Endothelial cell of umbilical vein (primary cell): ENCODE measurements at regions not wholly inside any gene's neighbourhood (a gene's known extent, or its start where the extent isn't known, plus 50 kb on each side); places are given as distances from the start of the nearest gene placed in this dataset.

Experiments used
- BruUV-seq: library from RNA; stranded (reverse); fragments of 400-500 nt; replicated peaks from 2 replicates; lab custom pipeline; 2021; lab: Mats Ljungman, UMichigan
- CTCF ChIA-PET: fragments of 300-600, 350-600 bp; sonication (Branson Sonifier 250); formaldehyde crosslinking; loops from one replicate; lab custom pipeline; 2021; ENCODE audit warnings: antibody characterized with exemption, inconsistent platforms; lab: Charles Lee
- POLR2A ChIA-PET: fragments of 300-600, 350-600 bp; sonication (Branson Sonifier 250); formaldehyde crosslinking; loops from one replicate; lab custom pipeline; 2021; ENCODE audit warnings: antibody characterized with exemption, inconsistent platforms; lab: Charles Lee
- DNase-seq: peaks from one replicate; pipeline ENCODE4 v3.0.0-alpha.2; 2011; ENCODE audit warnings: low read depth, low spot score
- FAIRE-seq: peaks from 2 replicates; lab custom pipeline; 2011; peaks lifted over from hg19 to GRCh38; lab: Jason Lieb, UNC
- H2AFZ ChIP-seq: 2 replicates; pipeline ENCODE4 v1.6.0; 2012; ENCODE audit warnings: low read depth, low read length, control low read depth, inconsistent platforms
- H3K27ac ChIP-seq: 2 replicates; pipeline ENCODE4 v1.5.1; 2011; ENCODE audit warnings: low read depth, mild to moderate bottlenecking, control low read depth, low read length, moderate library complexity; ENCODE audit not compliant: insufficient read depth
- H3K27me3 ChIP-seq, 2 experiments: 2 replicates each; pipeline versions ENCODE4 v1.6.0 to v1.6.1; 2011; ENCODE audit warnings: low read length in 2 of 2, mixed read lengths in 1 of 2; ENCODE audit not compliant: control insufficient read depth in 2 of 2, insufficient read depth in 2 of 2
- H3K36me3 ChIP-seq, 2 experiments: 2 replicates in 1 of 2; 3 replicates in 1 of 2; pipeline ENCODE4 v1.5.1; 2011; ENCODE audit warnings: low read length in 2 of 2, mild to moderate bottlenecking in 1 of 2, moderate library complexity in 1 of 2; ENCODE audit not compliant: control insufficient read depth in 2 of 2, insufficient read depth in 2 of 2; ENCODE audit errors: extremely low read depth in 1 of 2
- H3K4me1 ChIP-seq: 3 replicates; pipeline ENCODE4 v1.5.1; 2011; ENCODE audit warnings: mild to moderate bottlenecking, low read length; ENCODE audit not compliant: control insufficient read depth, insufficient read depth; ENCODE audit errors: extremely low read depth
- H3K4me2 ChIP-seq: 2 replicates; pipeline ENCODE4 v1.6.1; 2011; ENCODE audit warnings: low read length, control low read depth, mixed read lengths; ENCODE audit not compliant: insufficient read depth
- H3K4me3 ChIP-seq, 3 experiments: fragments of 200-600 bp in 1 of 3; sonication (generic), shearing (Covaris generic) in 1 of 3; replicated peaks in 1 of 3; 2 replicates each; pipeline ENCODE4 v1.5.1; 2011 to 2016; ENCODE audit warnings: control low read depth in 3 of 3, low read length in 3 of 3, mild to moderate bottlenecking in 2 of 3, inconsistent platforms in 1 of 3, low read depth in 1 of 3, moderate library complexity in 1 of 3; ENCODE audit not compliant: insufficient read depth in 1 of 3
- H3K79me2 ChIP-seq: 2 replicates; pipeline ENCODE4 v1.6.0; 2012; ENCODE audit warnings: low read length, inconsistent platforms; ENCODE audit not compliant: control insufficient read depth, insufficient read depth
- H3K9ac ChIP-seq: replicated peaks from 2 replicates; pipeline ENCODE3; 2011; ENCODE audit warnings: low read length, control low read depth; ENCODE audit not compliant: insufficient read depth; ENCODE audit errors: extremely low read depth
- H3K9me1 ChIP-seq: replicated peaks from 3 replicates; pipeline ENCODE4 v1.6.0; 2011; ENCODE audit warnings: mild to moderate bottlenecking, low read length; ENCODE audit not compliant: control insufficient read depth, insufficient read depth; ENCODE audit errors: extremely low read depth
- H3K9me3 ChIP-seq: replicated peaks from 2 replicates; pipeline ENCODE4 v1.5.1; 2012; ENCODE audit warnings: low read length, inconsistent platforms; ENCODE audit not compliant: control insufficient read depth, insufficient read depth
- H4K20me1 ChIP-seq: replicated peaks from 2 replicates; pipeline ENCODE3; 2011; ENCODE audit warnings: mild to moderate bottlenecking, low read length; ENCODE audit not compliant: control insufficient read depth, insufficient read depth; ENCODE audit errors: extremely low read depth
- CTCF ChIP-seq, 2 donors: IDR thresholded peaks; 1 replicate in 1 of 2; 2 replicates in 1 of 2; pipeline ENCODE4 v1.5.1; 2011; ENCODE audit warnings: low read length in 2 of 2, mild to moderate bottlenecking in 2 of 2, moderate library complexity in 2 of 2, control low read depth in 1 of 2, inconsistent platforms in 1 of 2, low read depth in 1 of 2; ENCODE audit not compliant: insufficient read depth in 1 of 2; ENCODE audit errors: extremely low read depth in 1 of 2
- EZH2 ChIP-seq: IDR thresholded peaks from 2 replicates; pipeline ENCODE4 v1.6.1; 2012; ENCODE audit warnings: borderline replicate concordance, low read depth, mild to moderate bottlenecking, moderate library complexity, low read length, inconsistent platforms; ENCODE audit not compliant: severe bottlenecking
- FOS ChIP-seq: IDR thresholded peaks from 2 replicates; pipeline ENCODE4 v1.6.1; 2011; ENCODE audit warnings: mild to moderate bottlenecking, low read length, moderate library complexity, borderline replicate concordance; ENCODE audit not compliant: insufficient read depth
- GATA2 ChIP-seq: IDR thresholded peaks from 2 replicates; pipeline ENCODE4 v1.7.0; 2011; ENCODE audit warnings: low read depth, mild to moderate bottlenecking, moderate library complexity, mixed read lengths, low read length; ENCODE audit not compliant: insufficient read length, insufficient read depth
- JUN ChIP-seq: IDR thresholded peaks from 2 replicates; pipeline ENCODE4 v1.6.1; 2011; ENCODE audit warnings: borderline replicate concordance, low read depth; ENCODE audit not compliant: insufficient read length, insufficient read depth
- MAX ChIP-seq: IDR thresholded peaks from 2 replicates; pipeline ENCODE4 v1.6.1; 2011; ENCODE audit not compliant: insufficient read depth, insufficient read length
- MYC ChIP-seq: IDR thresholded peaks from one replicate; pipeline ENCODE4 v1.6.1; 2011; ENCODE audit warnings: mild to moderate bottlenecking, low read depth, low read length
- POLR2A ChIP-seq: IDR thresholded peaks from 2 replicates; pipeline ENCODE4 v1.6.1; 2012; ENCODE audit warnings: low read depth, mild to moderate bottlenecking, control low read depth, low read length
- POLR2AphosphoS5 ChIP-seq: IDR thresholded peaks from 2 replicates; pipeline ENCODE4 v1.6.1; 2012; ENCODE audit warnings: low read depth, mild to moderate bottlenecking, control low read depth, low read length, moderate library complexity; ENCODE audit not compliant: insufficient read depth
- dilution Hi-C: fragments of 300-500 bp; cut with MboI; formaldehyde crosslinking; loops from one replicate; pipeline ENCODE4 v1.15.0; 2019; ENCODE audit warnings: low sequenced_read_pairs; ENCODE audit not compliant: extremely low pct_ligation_motif_present
- intact Hi-C: fragments of 100-400 bp; cut with micrococcal nuclease; formaldehyde crosslinking; loops from one replicate; pipeline ENCODE4 v1.10.0; 2022

- Histone ChIP-seq H3K9me3 (peaks cover 8% of the 10 kb centered on the region), H3K9ac (no peak overlapping the region), H4K20me1 (no peaks in the 10 kb centered on the region), H3K9me1 (no peaks in the 10 kb centered on the region), H3K4me1 (no peaks in the 10 kb centered on the region), H3K27ac (no peak overlapping the region), H3K79me2 (no peaks in the 10 kb centered on the region), H3K4me2 (no peak overlapping the region), H3K4me3 (no peak overlapping the region), H3K36me3 (no peaks in the 10 kb centered on the region), H3K27me3 (no peaks in the 10 kb centered on the region), H2AFZ (no peak overlapping the region)
- no peak for FAIRE-seq
- no TSS peak for BruUV-seq
- TF ChIP-seq JUN (no peak), GATA2 (no peak), EZH2 (no peak), FOS (no peak), MAX (no peak), POLR2A (no peak), POLR2AphosphoS5 (no peak), MYC (no peak), CTCF (IDR thresholded peaks at IDR 0.05; ENCODE audit: extremely low read depth in 1 of 2, insufficient read depth in 1 of 2, low read depth in 1 of 2, low read length in 2 of 2) (no peak)
- dilution Hi-C loops: no loop called here
- intact Hi-C loops: no loop called here
- ChIA-PET CTCF (no interaction called here), POLR2A (no interaction called here)
- no peak for DNase-seq
These were observed 425.2 kb downstream of the CD83 start for GRCh38 chr6:14542670-14543366.
